CD14-positive monocyte (primary cell): ENCODE measurements at regions not wholly inside any gene's neighbourhood (a gene's known extent, or its start where the extent isn't known, plus 50 kb on each side); places are given as distances from the start of the nearest gene placed in this dataset.
"Not testable (repeated sequence)": the region's sequence is repeated elsewhere in the genome, so short reads cannot be mapped to it uniquely, and the experiment has no call there.

Source experiments
- DNase-seq, 3 donors: peaks; one replicate each; pipeline ENCODE4 v3.0.0-alpha.2; 2011 to 2022
- H2AFZ ChIP-seq: 2 replicates; pipeline ENCODE4 v1.6.0; 2012; ENCODE audit warnings: mild to moderate bottlenecking, low read depth, low read length, inconsistent platforms; ENCODE audit not compliant: insufficient read depth, poor library complexity, severe bottlenecking
- H3K27ac ChIP-seq, 2 donors: 1 replicate in 1 of 2; 2 replicates in 1 of 2; pipeline ENCODE4 v1.5.1; 2012 to 2013; ENCODE audit warnings: low read length in 2 of 2, control low read depth in 1 of 2, inconsistent platforms in 1 of 2, low read depth in 1 of 2, mild to moderate bottlenecking in 1 of 2
- H3K27me3 ChIP-seq, 2 donors: one replicate each; pipeline versions ENCODE4 v1.6.0 to v1.6.1; 2011 to 2013; ENCODE audit warnings: low read length in 2 of 2; ENCODE audit not compliant: control insufficient read depth in 2 of 2, insufficient read depth in 2 of 2
- H3K36me3 ChIP-seq, 2 donors: replicated peaks in 1 of 2; 1 replicate in 1 of 2; 2 replicates in 1 of 2; pipeline versions ENCODE4 v1.5.1 to v1.6.1; 2012 to 2013; ENCODE audit warnings: low read length in 2 of 2, control low read depth in 1 of 2, inconsistent platforms in 1 of 2, mild to moderate bottlenecking in 1 of 2; ENCODE audit not compliant: insufficient read depth in 2 of 2, control insufficient read depth in 1 of 2
- H3K4me1 ChIP-seq, 2 donors: 1 replicate in 1 of 2; 2 replicates in 1 of 2; pipeline versions ENCODE4 v1.5.1 to v1.6.1; 2012 to 2013; ENCODE audit warnings: low read length in 2 of 2, control low read depth in 1 of 2, inconsistent platforms in 1 of 2, mild to moderate bottlenecking in 1 of 2, moderate library complexity in 1 of 2; ENCODE audit not compliant: insufficient read depth in 2 of 2, control insufficient read depth in 1 of 2
- H3K4me2 ChIP-seq: replicated peaks from 2 replicates; pipeline ENCODE3; 2012; ENCODE audit warnings: low read length, moderate library complexity, mild to moderate bottlenecking; ENCODE audit not compliant: poor library complexity, severe bottlenecking; ENCODE audit errors: extremely low read depth
- H3K4me3 ChIP-seq, 3 experiments: fragments of 200-600 bp in 1 of 3; sonication (generic) in 1 of 3; replicated peaks in 1 of 3; 1 replicate in 2 of 3; 2 replicates in 1 of 3; pipeline ENCODE4 v1.5.1; 2011 to 2013; ENCODE audit warnings: low read length in 3 of 3, mild to moderate bottlenecking in 3 of 3, control low read depth in 2 of 3, low read depth in 2 of 3, inconsistent platforms in 1 of 3, moderate library complexity in 1 of 3
- H3K79me2 ChIP-seq: 2 replicates; pipeline ENCODE4 v1.6.0; 2012; ENCODE audit warnings: mild to moderate bottlenecking, control low read depth, inconsistent platforms, low read length, moderate library complexity; ENCODE audit not compliant: insufficient read depth
- H3K9ac ChIP-seq: 2 replicates; pipeline ENCODE4 v1.6.0; 2017; ENCODE audit warnings: low read length, mild to moderate bottlenecking; ENCODE audit not compliant: insufficient read depth, poor library complexity, severe bottlenecking
- H3K9me3 ChIP-seq, 2 donors: replicated peaks in 1 of 2; 1 replicate in 1 of 2; 2 replicates in 1 of 2; pipeline versions ENCODE4 v1.5.1 to v1.6.1; 2012 to 2013; ENCODE audit warnings: low read length in 2 of 2, control low read depth in 1 of 2; ENCODE audit not compliant: control insufficient read depth in 1 of 2, insufficient read depth in 1 of 2
- H4K20me1 ChIP-seq: 2 replicates; pipeline ENCODE4 v1.6.0; 2012; ENCODE audit warnings: mild to moderate bottlenecking, low read length, control low read depth, moderate library complexity; ENCODE audit not compliant: insufficient read depth
- H3K27ac Mint-ChIP-seq, 7 donors: one replicate each; pipeline ENCODE4 v1.8.0; 2020; ENCODE audit warnings: mild to moderate bottlenecking in 7 of 7, mixed read lengths in 7 of 7, moderate library complexity in 6 of 7, inconsistent platforms in 2 of 7
- H3K27me3 Mint-ChIP-seq, 3 donors: one replicate each; pipeline ENCODE4 v1.8.0; 2021 to 2022; ENCODE audit warnings: low read depth in 3 of 3, mild to moderate bottlenecking in 3 of 3, mixed read lengths in 3 of 3, moderate library complexity in 3 of 3, inconsistent platforms in 1 of 3
- H3K36me3 Mint-ChIP-seq, 2 donors: one replicate each; pipeline ENCODE4 v1.8.0; 2020; ENCODE audit warnings: mixed read lengths in 2 of 2, inconsistent platforms in 1 of 2, mild to moderate bottlenecking in 1 of 2
- H3K4me1 Mint-ChIP-seq: one replicate; pipeline ENCODE4 v1.8.0; 2020; ENCODE audit warnings: mild to moderate bottlenecking, mixed read lengths
- H3K4me3 Mint-ChIP-seq, 2 donors: one replicate each; pipeline ENCODE4 v1.8.0; 2020; ENCODE audit warnings: mild to moderate bottlenecking in 2 of 2, mixed read lengths in 2 of 2, moderate library complexity in 1 of 2
- H3K9me3 Mint-ChIP-seq, 7 donors: one replicate each; pipeline ENCODE4 v1.8.0; 2020 to 2022; ENCODE audit warnings: mixed read lengths in 7 of 7, mild to moderate bottlenecking in 6 of 7, moderate library complexity in 6 of 7, inconsistent platforms in 2 of 7
- WGBS: methylation state at CpG from one replicate; pipeline ENCODE4 v1.1.5; 2013; ENCODE audit warnings: missing lambda C conversion rate; ENCODE audit not compliant: insufficient coverage; 5-methylcytosine and 5-hydroxymethylcytosine counted together
- intact Hi-C, 2 donors: fragments of 100-400 bp; cut with micrococcal nuclease; formaldehyde crosslinking; loops; one replicate each; pipeline versions ENCODE4 v1.15.0 to v1.15.1; 2023
- TF ChIP-seq, protein P1 (sequence below): fragments of 200-600 bp; IDR thresholded peaks from one replicate; pipeline ENCODE4 v1.8.0; 2022; ENCODE audit warnings: antibody characterized with exemption, mild to moderate bottlenecking

DNA sequence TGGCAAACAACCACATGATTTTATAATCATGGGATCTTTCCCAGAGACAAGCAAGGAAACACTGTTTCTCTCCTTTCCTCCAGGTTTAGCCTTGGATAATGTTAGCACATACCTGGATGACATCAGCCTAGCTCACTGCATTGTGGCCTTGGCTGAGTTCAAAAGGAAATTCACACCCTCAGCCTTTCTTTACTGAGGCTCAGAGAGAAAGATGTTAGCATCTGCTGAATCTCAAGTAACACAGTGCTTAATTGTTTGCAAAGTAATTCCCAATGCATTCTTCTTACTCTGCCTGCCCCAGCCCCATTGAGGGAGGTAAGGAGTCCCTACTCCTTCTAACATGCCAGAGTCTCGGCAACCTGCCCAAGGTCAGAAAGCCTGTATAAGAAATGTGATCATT is 432.2 kb upstream of the LMCD1 start:
- no peaks in the 10 kb centered on the region for H3K36me3 Mint-ChIP-seq
- no CpG with 5 or more reads among the region's 1 CpG for WGBS
- no peak overlapping the region for H3K9ac ChIP-seq
- H3K27me3 Mint-ChIP-seq: peaks cover 0 to 3% (median 0%) of the 10 kb centered on the region in 3 donors
- no peaks in the 10 kb centered on the region for H3K79me2 ChIP-seq
- H3K4me3 ChIP-seq: no peak overlapping the region
- H3K36me3 ChIP-seq: no peaks in the 10 kb centered on the region
- no peaks in the 10 kb centered on the region for H3K4me1 Mint-ChIP-seq
- peaks cover 0 to 3% of the 10 kb centered on the region in 2 donors for H3K9me3 ChIP-seq
- intact Hi-C loops: no loop called here
- no peak for DNase-seq
- H3K27ac Mint-ChIP-seq: no peak overlapping the region
- peaks cover 0 to 19% (median 4%) of the 10 kb centered on the region in 7 donors for H3K9me3 Mint-ChIP-seq
- H3K27ac ChIP-seq: no peak overlapping the region
- H3K27me3 ChIP-seq: no peaks in the 10 kb centered on the region
- no peak overlapping the region for H3K4me3 Mint-ChIP-seq
- no peak overlapping the region for H3K4me2 ChIP-seq
- TF ChIP-seq, protein P1, sequence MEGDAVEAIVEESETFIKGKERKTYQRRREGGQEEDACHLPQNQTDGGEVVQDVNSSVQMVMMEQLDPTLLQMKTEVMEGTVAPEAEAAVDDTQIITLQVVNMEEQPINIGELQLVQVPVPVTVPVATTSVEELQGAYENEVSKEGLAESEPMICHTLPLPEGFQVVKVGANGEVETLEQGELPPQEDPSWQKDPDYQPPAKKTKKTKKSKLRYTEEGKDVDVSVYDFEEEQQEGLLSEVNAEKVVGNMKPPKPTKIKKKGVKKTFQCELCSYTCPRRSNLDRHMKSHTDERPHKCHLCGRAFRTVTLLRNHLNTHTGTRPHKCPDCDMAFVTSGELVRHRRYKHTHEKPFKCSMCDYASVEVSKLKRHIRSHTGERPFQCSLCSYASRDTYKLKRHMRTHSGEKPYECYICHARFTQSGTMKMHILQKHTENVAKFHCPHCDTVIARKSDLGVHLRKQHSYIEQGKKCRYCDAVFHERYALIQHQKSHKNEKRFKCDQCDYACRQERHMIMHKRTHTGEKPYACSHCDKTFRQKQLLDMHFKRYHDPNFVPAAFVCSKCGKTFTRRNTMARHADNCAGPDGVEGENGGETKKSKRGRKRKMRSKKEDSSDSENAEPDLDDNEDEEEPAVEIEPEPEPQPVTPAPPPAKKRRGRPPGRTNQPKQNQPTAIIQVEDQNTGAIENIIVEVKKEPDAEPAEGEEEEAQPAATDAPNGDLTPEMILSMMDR: no peak
- no peaks in the 10 kb centered on the region for H4K20me1 ChIP-seq
- H2AFZ ChIP-seq: no peak overlapping the region
- no peaks in the 10 kb centered on the region for H3K4me1 ChIP-seq

DNA sequence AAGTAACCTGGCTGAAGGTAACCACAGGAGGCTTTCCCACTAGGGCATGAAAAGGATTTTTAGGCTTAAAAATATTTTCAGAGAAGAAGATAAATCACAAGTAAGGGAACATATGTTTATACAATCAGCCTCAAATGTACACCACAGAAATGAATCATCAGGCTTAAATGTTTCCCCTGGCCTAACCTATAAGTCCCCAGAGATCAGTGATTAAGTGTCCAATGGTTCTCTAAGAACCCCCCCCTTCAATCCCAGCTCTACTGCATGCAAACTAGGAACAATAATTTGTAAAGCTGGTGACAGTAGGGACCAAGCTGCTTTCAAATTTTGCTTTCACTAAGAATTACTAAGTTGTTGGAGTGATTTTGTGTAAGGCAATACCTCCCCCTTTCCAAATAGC is 431.6 kb upstream of the LMCD1 start:
- H3K79me2 ChIP-seq: no peaks in the 10 kb centered on the region
- Mint-ChIP-seq H3K9me3 (peaks cover 0 to 19% (median 4%) of the 10 kb centered on the region in 7 donors), H3K27ac (no peak overlapping the region), H3K4me3 (no peak overlapping the region), H3K4me1 (no peaks in the 10 kb centered on the region), H3K27me3 (peaks cover 0 to 3% (median 0%) of the 10 kb centered on the region in 3 donors), H3K36me3 (no peaks in the 10 kb centered on the region)
- no peak overlapping the region for H2AFZ ChIP-seq
- intact Hi-C loops: no loop called here
- no peaks in the 10 kb centered on the region for H4K20me1 ChIP-seq
- DNase-seq: no peak
- TF ChIP-seq, protein P1: no peak
- no peak overlapping the region for H3K27ac ChIP-seq
- no peaks in the 10 kb centered on the region for H3K36me3 ChIP-seq
- H3K9ac ChIP-seq: no peak overlapping the region
- no peak overlapping the region for H3K4me2 ChIP-seq
- no peak overlapping the region for H3K4me3 ChIP-seq
- no peaks in the 10 kb centered on the region for H3K4me1 ChIP-seq
- H3K9me3 ChIP-seq: peaks cover 0 to 3% of the 10 kb centered on the region in 2 donors
- H3K27me3 ChIP-seq: no peaks in the 10 kb centered on the region

DNA sequence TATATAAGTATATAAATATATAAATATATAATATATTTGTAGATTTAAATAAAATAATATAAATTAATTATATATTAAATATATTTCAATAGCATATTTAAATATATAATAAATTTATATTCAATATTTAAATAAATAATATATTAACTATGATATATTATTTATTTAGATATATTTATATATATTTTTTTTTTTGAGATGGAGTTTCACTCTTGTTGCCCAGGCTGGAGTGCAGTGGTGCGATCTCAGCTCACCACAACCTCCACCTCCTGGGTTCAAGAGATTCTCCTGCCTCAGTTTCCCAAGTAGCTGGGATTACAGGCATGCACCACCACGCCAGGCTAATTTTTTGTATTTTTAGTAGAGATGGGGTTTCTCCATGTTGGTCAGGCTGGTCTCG is 426.9 kb upstream of the LMCD1 start:
- no CpG with 5 or more reads among the region's 3 CpGs for WGBS

More for the DNA sequence above, 426.9 kb upstream of the LMCD1 start:
- H3K4me1 Mint-ChIP-seq, H3K36me3 Mint-ChIP-seq, H3K9me3 Mint-ChIP-seq, H3K4me1 ChIP-seq, DNase-seq, H2AFZ ChIP-seq, intact Hi-C loops, H3K27ac Mint-ChIP-seq, H3K9me3 ChIP-seq, H3K9ac ChIP-seq, H3K27me3 ChIP-seq, H3K79me2 ChIP-seq, H3K27ac ChIP-seq, H3K4me3 ChIP-seq, H3K27me3 Mint-ChIP-seq, H3K4me3 Mint-ChIP-seq, H3K4me2 ChIP-seq, H3K36me3 ChIP-seq, H4K20me1 ChIP-seq: not testable (repeated sequence)
